Stimulated activated CD4-positive, alpha-beta T cell treated with anti-CD3 and anti-CD28 coated beads, Interleukin-12 subunit alpha, Interleukin-12 subunit beta, amount 100 ng/mL, for 24 hours (primary cell): ENCODE measurements at regions not wholly inside any gene's neighbourhood (a gene's known extent, or its start where the extent isn't known, plus 50 kb on each side); places are given as distances from the start of the nearest gene placed in this dataset.
"Not testable (repeated sequence)": the region's sequence is repeated elsewhere in the genome, so short reads cannot be mapped to it uniquely, and the experiment has no call there.

Experiments
- DNase-seq, 2 experiments: peaks; one replicate each; pipeline ENCODE4 v3.0.0-alpha.2; 2020; ENCODE audit warnings: low read depth in 2 of 2

- no peak for DNase-seq
These were observed 193.5 kb upstream of the CHST9 start for GRCh38 chr18:27378431-27379095.

- DNase-seq: no peak
These were observed 192.1 kb upstream of the CHST9 start for GRCh38 chr18:27377251-27377650.

- DNase-seq: no peak
These were observed 187.3 kb upstream of the CHST9 start for GRCh38 chr18:27372386-27372785.

- DNase-seq: no peak
These were observed 181.6 kb upstream of the CHST9 start for GRCh38 chr18:27366665-27367064.

- DNase-seq: no peak
These were observed 181.0 kb upstream of the CHST9 start for GRCh38 chr18:27366151-27366550.

- no peak for DNase-seq
These were observed 178.8 kb upstream of the CHST9 start for GRCh38 chr18:27363872-27364271.

GRCh38 chr18:27361477-27361876 lies 176.4 kb upstream of the CHST9 start:
- DNase-seq: no peak

- no peak for DNase-seq
These were observed 170.2 kb upstream of the CHST9 start for GRCh38 chr18:27355308-27355707.

GRCh38 chr18:27353273-27353672 lies 168.2 kb upstream of the CHST9 start:
- DNase-seq: no peak

- no peak for DNase-seq
These were observed 164.3 kb upstream of the CHST9 start for GRCh38 chr18:27349284-27349882.

GRCh38 chr18:27331606-27332005 lies 146.5 kb upstream of the CHST9 start:
- no peak for DNase-seq

- DNase-seq: no peak
These were observed 129.9 kb upstream of the CHST9 start for GRCh38 chr18:27314996-27315395.

- no peak for DNase-seq
These were observed 128.6 kb upstream of the CHST9 start for GRCh38 chr18:27313678-27314077.

GRCh38 chr18:27312853-27313252 lies 127.7 kb upstream of the CHST9 start:
- no peak for DNase-seq

- no peak for DNase-seq
These were observed 127.0 kb upstream of the CHST9 start for GRCh38 chr18:27312153-27312552.

- DNase-seq: no peak
These were observed 126.0 kb upstream of the CHST9 start for GRCh38 chr18:27311114-27311513.

GRCh38 chr18:27301615-27302378 lies 116.7 kb upstream of the CHST9 start:
- DNase-seq: no peak

GRCh38 chr18:27298214-27298804 lies 113.2 kb upstream of the CHST9 start:
- no peak for DNase-seq

GRCh38 chr18:27285973-27286562 lies 101.0 kb upstream of the CHST9 start:
- DNase-seq: not testable (repeated sequence)

GRCh38 chr18:27278131-27278530 lies 93.0 kb upstream of the CHST9 start:
- no peak for DNase-seq

GRCh38 chr18:27277554-27277953 lies 92.4 kb upstream of the CHST9 start:
- DNase-seq: no peak

GRCh38 chr18:27276886-27277285 lies 91.8 kb upstream of the CHST9 start:
- no peak for DNase-seq
